ENCODE measurements at regions not wholly inside any gene's neighbourhood (a gene's known extent, or its start where the extent isn't known, plus 50 kb on each side); places are given as distances from the start of the nearest gene placed in this dataset.
"Not testable (repeated sequence)": the region's sequence is repeated elsewhere in the genome, so short reads cannot be mapped to it uniquely, and the experiment has no call there.

GRCh38 chr10:61078542-61079275 lies 134.7 kb upstream of the RHOBTB1 start:
- DNase-seq: no peak

- no peak for DNase-seq
Measured at GRCh38 chr10:61076572-61077114, 132.7 kb upstream of the RHOBTB1 start.

GRCh38 chr10:61073391-61073790 lies 129.4 kb upstream of the RHOBTB1 start:
- no peak for DNase-seq

- peak in 2 of 3 experiments; percentile 18 to 80 for DNase-seq
Measured at GRCh38 chr10:61071580-61071979, 127.6 kb upstream of the RHOBTB1 start.

- no peak for DNase-seq
Measured at GRCh38 chr10:61068471-61068870, 124.5 kb upstream of the RHOBTB1 start.

- no peak for DNase-seq
Measured at GRCh38 chr10:61067671-61068336, 123.8 kb upstream of the RHOBTB1 start.

- DNase-seq: no peak
Measured at GRCh38 chr10:61066661-61067344, 122.8 kb upstream of the RHOBTB1 start.

- no peak for DNase-seq
Measured at GRCh38 chr10:61065051-61065450, 121.1 kb upstream of the RHOBTB1 start.

GRCh38 chr10:61064356-61064755 lies 120.4 kb upstream of the RHOBTB1 start:
- DNase-seq: no peak

- DNase-seq: no peak
Measured at GRCh38 chr10:61063901-61064300, 119.9 kb upstream of the RHOBTB1 start.

GRCh38 chr10:61063034-61063433 lies 119.0 kb upstream of the RHOBTB1 start:
- no peak for DNase-seq

GRCh38 chr10:61061923-61062504 lies 118.0 kb upstream of the RHOBTB1 start:
- DNase-seq: no peak

- DNase-seq: no peak
Measured at GRCh38 chr10:61059636-61060035, 115.7 kb upstream of the RHOBTB1 start.

- no peak for DNase-seq
Measured at GRCh38 chr10:61052469-61053205, 108.7 kb upstream of the RHOBTB1 start.

GRCh38 chr10:61051344-61051743 lies 107.4 kb upstream of the RHOBTB1 start:
- no peak for DNase-seq

GRCh38 chr10:61050120-61050745 lies 106.2 kb upstream of the RHOBTB1 start:
- no peak for DNase-seq

GRCh38 chr10:61049386-61049785 lies 105.4 kb upstream of the RHOBTB1 start:
- DNase-seq: no peak

GRCh38 chr10:61047788-61048560 lies 104.0 kb upstream of the RHOBTB1 start:
- no peak for DNase-seq

GRCh38 chr10:61047081-61047480 lies 103.1 kb upstream of the RHOBTB1 start:
- DNase-seq: no peak

GRCh38 chr10:61045480-61045879 lies 101.5 kb upstream of the RHOBTB1 start:
- not testable (repeated sequence) for DNase-seq

GRCh38 chr10:61042533-61042932 lies 98.5 kb upstream of the RHOBTB1 start:
- no peak for DNase-seq

All from NCI-H1417 (cell line).